Naive thymus-derived CD4-positive, alpha-beta T cell (primary cell): ENCODE measurements at regions not wholly inside any gene's neighbourhood (a gene's known extent, or its start where the extent isn't known, plus 50 kb on each side); places are given as distances from the start of the nearest gene placed in this dataset.

ENCODE experiments used
- ATAC-seq: fragments of 150-1000 bp; cut with Tn5 transposase; 2 replicates; pipeline ENCODE4 v1.10.0; 2021; ENCODE audit warnings: mild to moderate bottlenecking, moderate library complexity
- CTCF ChIA-PET: fragments of 350-600 bp; sonication (Branson Sonifier 250); formaldehyde crosslinking; loops from one replicate; lab custom pipeline; 2021; ENCODE audit warnings: antibody characterized with exemption; lab: Charles Lee
- POLR2A ChIA-PET: fragments of 350-600 bp; sonication (Branson Sonifier 250); formaldehyde crosslinking; loops from one replicate; lab custom pipeline; 2021; ENCODE audit warnings: antibody characterized with exemption, inconsistent platforms; lab: Charles Lee
- DNase-seq, 9 donors: peaks; one replicate each; pipeline versions ENCODE4 v3.0.0 to v3.0.0-alpha.2; 2020 to 2022; ENCODE audit warnings: mixed read lengths in 1 of 9
- H3K27ac ChIP-seq: one replicate; pipeline ENCODE4 v1.7.0; 2013; ENCODE audit warnings: mild to moderate bottlenecking, low read depth, low read length, moderate library complexity
- H3K27me3 ChIP-seq, 2 donors: one replicate each; pipeline ENCODE4 v1.7.0; 2013; ENCODE audit warnings: low read length in 2 of 2, mild to moderate bottlenecking in 2 of 2, moderate library complexity in 2 of 2; ENCODE audit not compliant: control insufficient read depth in 2 of 2, insufficient read depth in 2 of 2
- H3K36me3 ChIP-seq, 3 experiments: 1 replicate in 2 of 3; 2 replicates in 1 of 3; pipeline ENCODE4 v1.7.0; 2013; ENCODE audit warnings: low read length in 3 of 3, mild to moderate bottlenecking in 3 of 3, moderate library complexity in 1 of 3; ENCODE audit not compliant: insufficient read depth in 3 of 3, control insufficient read depth in 2 of 3
- H3K4me1 ChIP-seq, 2 donors: one replicate each; pipeline ENCODE4 v1.7.0; 2013; ENCODE audit warnings: low read length in 2 of 2, mild to moderate bottlenecking in 2 of 2, moderate library complexity in 1 of 2; ENCODE audit not compliant: control insufficient read depth in 2 of 2, insufficient read depth in 2 of 2
- H3K4me3 ChIP-seq: 2 replicates; pipeline ENCODE4 v1.7.0; 2013; ENCODE audit warnings: mild to moderate bottlenecking, low read length
- H3K9me3 ChIP-seq, 3 experiments: 1 replicate in 2 of 3; 2 replicates in 1 of 3; pipeline ENCODE4 v1.7.0; 2013; ENCODE audit warnings: low read length in 3 of 3; ENCODE audit not compliant: control insufficient read depth in 2 of 3
- H3K27ac Mint-ChIP-seq, 9 donors: one replicate each; pipeline ENCODE4 v1.8.0; 2020 to 2022; ENCODE audit warnings: mixed read lengths in 9 of 9, mild to moderate bottlenecking in 8 of 9, moderate library complexity in 5 of 9, inconsistent platforms in 2 of 9
- H3K27me3 Mint-ChIP-seq, 5 donors: one replicate each; pipeline ENCODE4 v1.8.0; 2021 to 2022; ENCODE audit warnings: mixed read lengths in 5 of 5, mild to moderate bottlenecking in 1 of 5
- H3K36me3 Mint-ChIP-seq, 5 donors: one replicate each; pipeline ENCODE4 v1.8.0; 2020 to 2022; ENCODE audit warnings: mixed read lengths in 5 of 5, mild to moderate bottlenecking in 3 of 5, inconsistent platforms in 1 of 5
- H3K4me1 Mint-ChIP-seq, 7 donors: one replicate each; pipeline ENCODE4 v1.8.0; 2020 to 2022; ENCODE audit warnings: mixed read lengths in 7 of 7, mild to moderate bottlenecking in 3 of 7, inconsistent platforms in 1 of 7
- H3K4me3 Mint-ChIP-seq, 10 donors: one replicate each; pipeline ENCODE4 v1.8.0; 2020 to 2022; ENCODE audit warnings: mild to moderate bottlenecking in 10 of 10, mixed read lengths in 10 of 10, moderate library complexity in 6 of 10, inconsistent platforms in 2 of 10
- H3K9me3 Mint-ChIP-seq, 11 donors: one replicate each; pipeline ENCODE4 v1.8.0; 2020 to 2022; ENCODE audit warnings: mixed read lengths in 11 of 11, mild to moderate bottlenecking in 4 of 11, inconsistent platforms in 1 of 11, moderate library complexity in 1 of 11
- intact Hi-C, 2 donors: fragments of 100-400 bp; cut with micrococcal nuclease; formaldehyde crosslinking; loops; one replicate each; pipeline ENCODE4 v1.15.1; 2023

DNA sequence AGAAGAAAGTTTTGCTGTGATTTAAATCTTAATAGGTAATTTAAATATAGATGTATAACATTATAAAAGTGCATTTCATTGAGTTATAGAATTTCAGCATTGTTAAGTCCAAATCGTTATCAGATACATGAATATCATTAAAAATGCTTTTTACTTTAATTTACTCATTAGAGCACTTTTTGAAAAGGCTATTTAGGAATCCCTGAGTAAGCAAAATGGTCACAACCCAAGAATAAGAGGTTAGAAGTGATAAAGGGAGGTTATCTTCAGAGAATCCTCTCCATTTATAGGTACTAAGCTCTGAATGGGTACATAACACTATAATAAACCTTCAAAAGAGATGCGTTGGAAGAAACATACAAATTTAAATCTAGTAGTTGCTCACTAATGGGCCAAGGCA lies 130.7 kb downstream of the SLC30A10 start:
- H3K4me1 Mint-ChIP-seq = no peaks in the 10 kb centered on the region
- H3K27ac ChIP-seq = no peak overlapping the region
- H3K27ac Mint-ChIP-seq = no peak overlapping the region
- no peak overlapping the region for H3K4me3 Mint-ChIP-seq
- DNase-seq (no peak), ATAC-seq (no peak)
- H3K36me3 Mint-ChIP-seq = no peaks in the 10 kb centered on the region
- ChIA-PET CTCF (no interaction called here), POLR2A (no interaction called here)
- no peak overlapping the region for H3K4me3 ChIP-seq
- intact Hi-C loops = no loop called here
- H3K27me3 ChIP-seq = peaks cover 0 to 3% of the 10 kb centered on the region in 2 donors
- H3K36me3 ChIP-seq = no peaks in the 10 kb centered on the region
- peaks cover 0 to 21% (median 7%) of the 10 kb centered on the region in 5 donors for H3K27me3 Mint-ChIP-seq
- no peaks in the 10 kb centered on the region for H3K4me1 ChIP-seq
- no peaks in the 10 kb centered on the region for H3K9me3 ChIP-seq
- H3K9me3 Mint-ChIP-seq = peaks cover 0 to 7% (median 0%) of the 10 kb centered on the region in 11 donors

DNA sequence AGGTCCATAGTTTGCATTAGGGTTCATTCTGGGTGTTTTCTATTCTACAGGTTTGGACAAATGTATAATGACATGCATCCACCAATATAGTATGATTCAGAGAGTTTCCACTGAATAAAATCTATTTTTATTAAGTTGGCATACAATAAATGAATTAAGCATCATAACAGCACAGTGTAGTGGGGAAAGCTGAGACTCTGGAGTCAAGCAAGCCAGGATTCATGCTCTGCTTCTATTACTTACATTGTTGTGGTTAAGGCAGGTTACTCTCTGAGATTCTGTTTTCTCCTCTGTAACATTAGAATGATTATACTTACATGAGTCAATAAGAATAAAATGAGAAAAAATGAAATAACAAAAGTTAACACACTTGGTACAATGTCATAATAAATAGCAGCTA lies 131.3 kb downstream of the SLC30A10 start:
- DNase-seq = no peak
- POLR2A ChIA-PET = no interaction called here
- CTCF ChIA-PET = no interaction called here
- no peak overlapping the region for H3K27ac Mint-ChIP-seq
- ATAC-seq = no peak
- Histone ChIP-seq H3K9me3 (no peaks in the 10 kb centered on the region), H3K27me3 (peaks cover 0 to 3% of the 10 kb centered on the region in 2 donors), H3K27ac (no peak overlapping the region), H3K36me3 (no peaks in the 10 kb centered on the region), H3K4me3 (no peak overlapping the region), H3K4me1 (no peaks in the 10 kb centered on the region)
- H3K9me3 Mint-ChIP-seq = peaks cover 0 to 6% (median 0%) of the 10 kb centered on the region in 11 donors
- H3K4me1 Mint-ChIP-seq = no peaks in the 10 kb centered on the region
- H3K36me3 Mint-ChIP-seq = no peaks in the 10 kb centered on the region
- H3K27me3 Mint-ChIP-seq = peaks cover 0 to 21% (median 7%) of the 10 kb centered on the region in 5 donors
- intact Hi-C loops = no loop called here
- no peak overlapping the region for H3K4me3 Mint-ChIP-seq

GRCh38 chr1:219795363-219795917 lies 132.9 kb downstream of the SLC30A10 start:
- ATAC-seq (no peak), DNase-seq (no peak)
- peaks cover 0 to 21% (median 7%) of the 10 kb centered on the region in 5 donors for H3K27me3 Mint-ChIP-seq
- H3K27ac ChIP-seq = no peak overlapping the region
- peaks cover 0 to 3% of the 10 kb centered on the region in 2 donors for H3K27me3 ChIP-seq
- H3K4me3 ChIP-seq = no peak overlapping the region
- no peaks in the 10 kb centered on the region for H3K9me3 ChIP-seq
- intact Hi-C loops = no loop called here
- H3K4me3 Mint-ChIP-seq = no peak overlapping the region
- ChIA-PET CTCF (no interaction called here), POLR2A (no interaction called here)
- H3K4me1 Mint-ChIP-seq = no peaks in the 10 kb centered on the region
- no peak overlapping the region for H3K27ac Mint-ChIP-seq
- H3K9me3 Mint-ChIP-seq = peaks cover 0 to 6% (median 0%) of the 10 kb centered on the region in 11 donors
- H3K36me3 ChIP-seq = no peaks in the 10 kb centered on the region
- no peaks in the 10 kb centered on the region for H3K4me1 ChIP-seq
- no peaks in the 10 kb centered on the region for H3K36me3 Mint-ChIP-seq

DNA sequence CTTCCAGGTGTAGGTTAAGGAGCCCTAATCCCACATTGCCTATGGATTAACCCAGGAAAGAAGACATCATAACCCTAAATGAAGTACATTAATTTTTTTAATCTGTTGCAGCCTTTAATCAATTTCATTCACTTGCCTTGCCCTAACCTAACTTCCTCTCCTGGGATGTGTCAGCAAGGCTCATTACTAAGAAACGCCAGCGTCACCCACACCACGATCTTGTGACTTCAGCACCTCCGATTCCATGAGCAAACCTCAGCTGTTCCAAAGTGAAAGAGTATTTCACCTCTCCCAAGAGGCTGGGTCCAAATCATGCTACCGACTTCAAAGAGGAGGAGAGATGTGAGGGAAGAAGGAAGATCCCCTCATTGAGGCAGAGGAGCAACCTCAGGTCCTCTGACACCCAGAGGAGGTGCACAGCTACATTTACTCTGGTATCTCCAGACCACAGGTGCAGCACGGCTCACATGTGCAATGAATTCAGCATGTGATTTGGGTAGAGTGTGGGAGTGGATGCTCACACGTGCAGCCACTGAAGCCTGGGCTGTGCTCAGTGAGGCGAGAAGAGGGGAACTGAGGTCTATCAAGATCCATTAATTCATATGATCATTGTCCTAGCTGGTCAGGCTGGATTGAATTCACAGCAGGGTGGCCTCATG lies 134.1 kb downstream of the SLC30A10 start:
- H3K36me3 Mint-ChIP-seq = no peaks in the 10 kb centered on the region
- ATAC-seq (no peak), DNase-seq (no peak)
- H3K9me3 Mint-ChIP-seq = peaks cover 0 to 8% (median 0%) of the 10 kb centered on the region in 11 donors
- H3K27me3 Mint-ChIP-seq = peaks cover 0 to 21% (median 7%) of the 10 kb centered on the region in 5 donors
- intact Hi-C loops = no loop called here
- no peaks in the 10 kb centered on the region for H3K4me1 Mint-ChIP-seq
- Histone ChIP-seq H3K4me3 (no peak overlapping the region), H3K4me1 (no peaks in the 10 kb centered on the region), H3K36me3 (no peaks in the 10 kb centered on the region), H3K27ac (no peak overlapping the region), H3K27me3 (peaks cover 0 to 3% of the 10 kb centered on the region in 2 donors), H3K9me3 (no peaks in the 10 kb centered on the region)
- ChIA-PET POLR2A (no interaction called here), CTCF (no interaction called here)
- no peak overlapping the region for H3K4me3 Mint-ChIP-seq
- no peak overlapping the region for H3K27ac Mint-ChIP-seq

GRCh38 chr1:219792337-219793021 lies 135.9 kb downstream of the SLC30A10 start:
- no peak for DNase-seq
- no peak for ATAC-seq
- no peaks in the 10 kb centered on the region for H3K9me3 ChIP-seq
- Mint-ChIP-seq H3K4me3 (no peak overlapping the region), H3K9me3 (peaks cover 0 to 13% (median 0%) of the 10 kb centered on the region in 11 donors), H3K27me3 (peaks cover 0 to 17% (median 7%) of the 10 kb centered on the region in 5 donors), H3K4me1 (no peaks in the 10 kb centered on the region), H3K27ac (no peak overlapping the region), H3K36me3 (no peaks in the 10 kb centered on the region)
- H3K4me1 ChIP-seq = no peaks in the 10 kb centered on the region
- intact Hi-C loops = no loop called here
- H3K27ac ChIP-seq = no peak overlapping the region
- H3K27me3 ChIP-seq = peaks cover 0 to 3% of the 10 kb centered on the region in 2 donors
- no peaks in the 10 kb centered on the region for H3K36me3 ChIP-seq
- no peak overlapping the region for H3K4me3 ChIP-seq
- POLR2A ChIA-PET = no interaction called here
- CTCF ChIA-PET = no interaction called here

DNA sequence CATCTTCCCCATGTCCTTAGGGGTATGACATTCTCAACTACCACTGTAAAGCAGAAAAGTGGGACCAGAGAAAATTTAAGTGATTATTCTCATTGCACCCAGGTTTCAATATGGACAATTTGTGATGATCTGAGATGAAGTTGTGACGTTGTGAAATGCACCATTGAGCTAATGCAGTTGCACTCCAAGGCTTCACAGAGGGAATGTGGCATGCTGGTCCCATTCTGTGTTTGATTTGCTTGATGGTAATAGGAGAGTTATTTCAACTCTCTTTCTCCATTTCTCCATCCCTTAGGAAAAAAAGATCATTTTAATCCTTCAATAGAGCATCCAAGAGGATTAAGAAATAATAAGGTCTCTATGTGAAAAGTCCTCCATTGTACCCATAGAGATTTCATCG lies 136.6 kb downstream of the SLC30A10 start:
- POLR2A ChIA-PET = no interaction called here
- Histone ChIP-seq H3K27me3 (peaks cover 0 to 3% of the 10 kb centered on the region in 2 donors), H3K4me1 (no peaks in the 10 kb centered on the region), H3K36me3 (no peaks in the 10 kb centered on the region), H3K27ac (no peak overlapping the region), H3K9me3 (no peaks in the 10 kb centered on the region), H3K4me3 (no peak overlapping the region)
- H3K36me3 Mint-ChIP-seq = no peaks in the 10 kb centered on the region
- CTCF ChIA-PET = no interaction called here
- intact Hi-C loops = no loop called here
- no peak overlapping the region for H3K4me3 Mint-ChIP-seq
- H3K4me1 Mint-ChIP-seq = no peaks in the 10 kb centered on the region
- H3K27me3 Mint-ChIP-seq = peaks cover 0 to 17% (median 7%) of the 10 kb centered on the region in 5 donors
- peaks cover 0 to 13% (median 2%) of the 10 kb centered on the region in 11 donors for H3K9me3 Mint-ChIP-seq
- H3K27ac Mint-ChIP-seq = no peak overlapping the region
- ATAC-seq (no peak), DNase-seq (no peak)
